ENCODE measurements at regions not wholly inside any gene's neighbourhood (a gene's known extent, or its start where the extent isn't known, plus 50 kb on each side); places are given as distances from the start of the nearest gene placed in this dataset.

DNA sequence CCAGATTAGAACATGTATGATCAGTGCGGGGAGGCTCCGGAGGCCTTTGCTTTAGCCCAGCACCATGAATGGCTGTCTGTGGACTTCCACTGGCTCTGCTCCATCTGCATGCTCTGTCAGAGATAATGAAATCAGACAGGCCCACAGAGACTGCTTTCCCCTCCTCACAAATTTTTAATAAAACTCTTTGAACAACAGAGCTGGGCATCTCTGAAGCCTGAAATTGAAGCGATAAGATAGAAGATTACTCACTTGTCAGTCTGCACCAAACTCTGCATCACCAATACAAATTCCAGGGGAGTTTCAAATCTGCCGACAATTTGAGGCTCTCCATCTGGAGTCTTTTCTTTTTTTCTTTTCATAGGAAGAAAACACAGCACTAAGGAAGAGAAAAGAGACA, 110.0 kb downstream of the DYRK2 start:
- TF ChIP-seq POLR2AphosphoS5 (IDR thresholded peaks at IDR 0.05; ENCODE audit: low read depth, low read length) (no peak), TAF1 (IDR thresholded peaks at IDR 0.05; ENCODE audit: borderline replicate concordance, insufficient read depth, low read length) (no peak), FOXP2 (optimal IDR thresholded peaks at IDR 0.05; ENCODE audit: borderline replicate concordance, extremely low read depth, extremely low read length, insufficient read depth) (no peak), SIN3A (IDR thresholded peaks at IDR 0.05; ENCODE audit: borderline replicate concordance, insufficient read depth, low read length) (no peak)
- TF ChIP-seq, protein P1, sequence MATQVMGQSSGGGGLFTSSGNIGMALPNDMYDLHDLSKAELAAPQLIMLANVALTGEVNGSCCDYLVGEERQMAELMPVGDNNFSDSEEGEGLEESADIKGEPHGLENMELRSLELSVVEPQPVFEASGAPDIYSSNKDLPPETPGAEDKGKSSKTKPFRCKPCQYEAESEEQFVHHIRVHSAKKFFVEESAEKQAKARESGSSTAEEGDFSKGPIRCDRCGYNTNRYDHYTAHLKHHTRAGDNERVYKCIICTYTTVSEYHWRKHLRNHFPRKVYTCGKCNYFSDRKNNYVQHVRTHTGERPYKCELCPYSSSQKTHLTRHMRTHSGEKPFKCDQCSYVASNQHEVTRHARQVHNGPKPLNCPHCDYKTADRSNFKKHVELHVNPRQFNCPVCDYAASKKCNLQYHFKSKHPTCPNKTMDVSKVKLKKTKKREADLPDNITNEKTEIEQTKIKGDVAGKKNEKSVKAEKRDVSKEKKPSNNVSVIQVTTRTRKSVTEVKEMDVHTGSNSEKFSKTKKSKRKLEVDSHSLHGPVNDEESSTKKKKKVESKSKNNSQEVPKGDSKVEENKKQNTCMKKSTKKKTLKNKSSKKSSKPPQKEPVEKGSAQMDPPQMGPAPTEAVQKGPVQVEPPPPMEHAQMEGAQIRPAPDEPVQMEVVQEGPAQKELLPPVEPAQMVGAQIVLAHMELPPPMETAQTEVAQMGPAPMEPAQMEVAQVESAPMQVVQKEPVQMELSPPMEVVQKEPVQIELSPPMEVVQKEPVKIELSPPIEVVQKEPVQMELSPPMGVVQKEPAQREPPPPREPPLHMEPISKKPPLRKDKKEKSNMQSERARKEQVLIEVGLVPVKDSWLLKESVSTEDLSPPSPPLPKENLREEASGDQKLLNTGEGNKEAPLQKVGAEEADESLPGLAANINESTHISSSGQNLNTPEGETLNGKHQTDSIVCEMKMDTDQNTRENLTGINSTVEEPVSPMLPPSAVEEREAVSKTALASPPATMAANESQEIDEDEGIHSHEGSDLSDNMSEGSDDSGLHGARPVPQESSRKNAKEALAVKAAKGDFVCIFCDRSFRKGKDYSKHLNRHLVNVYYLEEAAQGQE (IDR thresholded peaks at IDR 0.05; ENCODE audit: insufficient read depth in 1 of 2, low read depth in 2 of 2, low read length in 2 of 2) = no peak

DNA sequence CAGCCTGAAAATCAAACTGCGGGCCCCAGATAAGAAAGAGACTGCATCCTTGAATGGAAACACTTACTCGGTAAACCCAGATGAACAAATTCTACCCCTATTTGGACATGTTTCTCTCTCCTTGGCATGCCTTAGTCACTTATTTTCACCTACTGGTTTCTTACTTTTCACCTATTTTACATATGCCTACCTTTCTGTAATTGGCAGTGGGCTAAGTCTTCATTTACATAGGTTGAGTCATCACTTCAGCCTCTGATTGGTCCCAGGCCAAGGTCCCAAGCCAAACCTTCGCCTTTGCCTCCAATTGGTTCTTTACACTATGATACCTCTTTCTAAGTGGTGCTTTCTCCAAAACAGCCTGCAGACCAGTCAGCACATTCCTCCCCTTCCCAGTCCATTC, 111.3 kb downstream of the DYRK2 start:
- TF ChIP-seq FOXP2 (optimal IDR thresholded peaks at IDR 0.05; ENCODE audit: borderline replicate concordance, extremely low read depth, extremely low read length, insufficient read depth) = no peak
- no peak for TF ChIP-seq TAF1 (IDR thresholded peaks at IDR 0.05; ENCODE audit: borderline replicate concordance, insufficient read depth, low read length)
- TF ChIP-seq, protein P1 (IDR thresholded peaks at IDR 0.05; ENCODE audit: insufficient read depth in 1 of 2, low read depth in 2 of 2, low read length in 2 of 2) = no peak
- no peak for TF ChIP-seq SIN3A (IDR thresholded peaks at IDR 0.05; ENCODE audit: borderline replicate concordance, insufficient read depth, low read length)
- no peak for TF ChIP-seq POLR2AphosphoS5 (IDR thresholded peaks at IDR 0.05; ENCODE audit: low read depth, low read length)

DNA sequence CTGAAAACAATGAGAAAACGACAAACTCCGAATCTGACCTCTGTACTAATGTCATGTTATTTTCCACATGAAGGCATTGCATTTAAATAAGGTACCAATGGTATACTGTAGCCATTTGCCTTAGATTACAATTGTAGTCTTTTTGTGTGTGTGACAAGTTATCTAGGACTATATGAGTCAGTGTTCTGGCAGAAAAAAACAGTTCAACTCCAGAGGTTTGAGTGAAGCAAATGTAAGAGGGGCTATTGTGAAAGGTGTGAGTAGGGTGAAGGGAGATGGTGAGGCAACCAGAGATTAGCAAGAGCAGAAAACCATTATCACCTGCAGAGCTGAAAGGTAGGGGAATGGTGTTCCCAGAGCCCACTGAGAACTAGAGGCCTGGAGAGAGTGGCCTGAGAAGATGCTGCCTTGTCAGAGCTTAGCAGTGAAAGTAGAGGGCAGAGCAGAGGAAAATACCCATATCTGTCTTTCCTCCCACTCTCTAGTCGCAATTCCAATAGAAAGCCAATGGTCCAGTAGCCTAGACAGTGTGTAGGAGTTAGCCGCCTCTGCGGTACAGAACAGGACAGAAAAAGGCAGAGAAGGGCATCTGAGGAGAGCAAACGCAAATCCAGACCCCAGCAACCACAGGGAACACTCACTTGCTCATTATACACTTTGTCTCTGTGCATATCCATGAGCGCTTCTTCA, 112.2 kb downstream of the DYRK2 start:
- TF ChIP-seq POLR2AphosphoS5 (IDR thresholded peaks at IDR 0.05; ENCODE audit: low read depth, low read length) (no peak), SIN3A (IDR thresholded peaks at IDR 0.05; ENCODE audit: borderline replicate concordance, insufficient read depth, low read length) (no peak), FOXP2 (optimal IDR thresholded peaks at IDR 0.05; ENCODE audit: borderline replicate concordance, extremely low read depth, extremely low read length, insufficient read depth) (no peak), TAF1 (IDR thresholded peaks at IDR 0.05; ENCODE audit: borderline replicate concordance, insufficient read depth, low read length) (no peak)
- TF ChIP-seq, protein P1 (IDR thresholded peaks at IDR 0.05; ENCODE audit: insufficient read depth in 1 of 2, low read depth in 2 of 2, low read length in 2 of 2) = no peak

DNA sequence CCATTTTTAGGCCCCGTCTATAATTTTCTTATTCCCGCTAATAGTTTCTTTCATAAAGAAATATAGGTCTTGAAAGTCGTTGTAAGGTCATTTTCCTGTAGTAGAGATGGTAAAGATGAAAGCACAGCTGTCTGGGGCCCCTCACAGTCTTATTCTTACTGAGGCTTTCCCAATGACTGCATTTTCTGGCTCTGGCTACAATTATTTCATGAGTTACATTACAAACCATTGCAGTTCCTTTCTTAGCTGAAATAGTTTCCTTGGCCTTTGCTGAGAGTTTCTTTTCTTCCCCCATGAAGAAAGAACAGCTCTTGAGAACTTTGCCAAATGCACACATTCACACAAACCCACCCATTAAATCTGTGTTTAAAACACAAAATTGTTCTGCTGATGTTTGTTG, 113.0 kb downstream of the DYRK2 start:
- no peak for TF ChIP-seq POLR2AphosphoS5 (IDR thresholded peaks at IDR 0.05; ENCODE audit: low read depth, low read length)
- TF ChIP-seq TAF1 (IDR thresholded peaks at IDR 0.05; ENCODE audit: borderline replicate concordance, insufficient read depth, low read length) = no peak
- TF ChIP-seq, protein P1 (IDR thresholded peaks at IDR 0.05; ENCODE audit: insufficient read depth in 1 of 2, low read depth in 2 of 2, low read length in 2 of 2) = no peak
- no peak for TF ChIP-seq SIN3A (IDR thresholded peaks at IDR 0.05; ENCODE audit: borderline replicate concordance, insufficient read depth, low read length)
- no peak for TF ChIP-seq FOXP2 (optimal IDR thresholded peaks at IDR 0.05; ENCODE audit: borderline replicate concordance, extremely low read depth, extremely low read length, insufficient read depth)
